Testis (tissue), 2 donors: ENCODE measurements at regions not wholly inside any gene's neighbourhood (a gene's known extent, or its start where the extent isn't known, plus 50 kb on each side); places are given as distances from the start of the nearest gene placed in this dataset.

Experiments
- POLR2A ChIP-seq: fragments of 450-650 bp; IDR thresholded peaks from one replicate; pipeline ENCODE4 v1.6.1; 2017; ENCODE audit warnings: antibody characterized with exemption, mild to moderate bottlenecking, moderate library complexity
- TF ChIP-seq, protein P1 (sequence below), 3 experiments: fragments of 450-650 bp in 2 of 3; fragments of 200-600 bp in 1 of 3; sonication (generic) in 1 of 3; IDR thresholded peaks; one replicate each; pipeline ENCODE4 v1.5.1; 2016 to 2019; ENCODE audit warnings: antibody characterized with exemption in 3 of 3, mild to moderate bottlenecking in 2 of 3, moderate library complexity in 1 of 3

- TF ChIP-seq, protein P1, sequence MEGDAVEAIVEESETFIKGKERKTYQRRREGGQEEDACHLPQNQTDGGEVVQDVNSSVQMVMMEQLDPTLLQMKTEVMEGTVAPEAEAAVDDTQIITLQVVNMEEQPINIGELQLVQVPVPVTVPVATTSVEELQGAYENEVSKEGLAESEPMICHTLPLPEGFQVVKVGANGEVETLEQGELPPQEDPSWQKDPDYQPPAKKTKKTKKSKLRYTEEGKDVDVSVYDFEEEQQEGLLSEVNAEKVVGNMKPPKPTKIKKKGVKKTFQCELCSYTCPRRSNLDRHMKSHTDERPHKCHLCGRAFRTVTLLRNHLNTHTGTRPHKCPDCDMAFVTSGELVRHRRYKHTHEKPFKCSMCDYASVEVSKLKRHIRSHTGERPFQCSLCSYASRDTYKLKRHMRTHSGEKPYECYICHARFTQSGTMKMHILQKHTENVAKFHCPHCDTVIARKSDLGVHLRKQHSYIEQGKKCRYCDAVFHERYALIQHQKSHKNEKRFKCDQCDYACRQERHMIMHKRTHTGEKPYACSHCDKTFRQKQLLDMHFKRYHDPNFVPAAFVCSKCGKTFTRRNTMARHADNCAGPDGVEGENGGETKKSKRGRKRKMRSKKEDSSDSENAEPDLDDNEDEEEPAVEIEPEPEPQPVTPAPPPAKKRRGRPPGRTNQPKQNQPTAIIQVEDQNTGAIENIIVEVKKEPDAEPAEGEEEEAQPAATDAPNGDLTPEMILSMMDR (IDR thresholded peaks at IDR 0.05) = no peak
- TF ChIP-seq POLR2A = no peak
Observed at GRCh38 chr20:40343390-40343789, 345.6 kb downstream of the MAFB start.
